Esophagus muscularis mucosa (tissue), 4 donors: ENCODE measurements at regions not wholly inside any gene's neighbourhood (a gene's known extent, or its start where the extent isn't known, plus 50 kb on each side); places are given as distances from the start of the nearest gene placed in this dataset.

Experiments used
- DNase-seq: peaks from one replicate; pipeline ENCODE4 v3.0.0-alpha.2; 2017; ENCODE audit errors: extremely low spot score
- H3K27ac ChIP-seq, 4 donors: fragments of 200-600 bp; sonication (generic); replicated peaks in 1 of 4; 1 replicate in 3 of 4; 2 replicates in 1 of 4; pipeline ENCODE4 v1.5.1; 2016 to 2019; ENCODE audit warnings: mild to moderate bottlenecking in 1 of 4
- H3K27me3 ChIP-seq, 4 donors: fragments of 200-600 bp; sonication (generic); one replicate each; pipeline versions ENCODE4 v1.5.1 to v1.6.0; 2016 to 2019
- H3K36me3 ChIP-seq, 4 donors: fragments of 200-600 bp; sonication (generic); one replicate each; pipeline ENCODE4 v1.5.1; 2016 to 2019
- H3K4me1 ChIP-seq, 4 donors: fragments of 200-600 bp; sonication (generic); one replicate each; pipeline ENCODE4 v1.5.1; 2016 to 2019
- H3K4me3 ChIP-seq, 4 donors: fragments of 200-600 bp; sonication (generic); 1 replicate in 2 of 4; 2 replicates in 2 of 4; pipeline ENCODE4 v1.5.1; 2016 to 2019; ENCODE audit warnings: mild to moderate bottlenecking in 4 of 4, moderate library complexity in 1 of 4
- H3K9me3 ChIP-seq, 4 donors: fragments of 200-600 bp; sonication (generic); 1 replicate in 3 of 4; 2 replicates in 1 of 4; pipeline ENCODE4 v1.5.1; 2016 to 2019
- EP300 ChIP-seq: sonication (generic); formaldehyde crosslinking; IDR thresholded peaks from one replicate; pipeline ENCODE4 v1.6.1; 2017; ENCODE audit warnings: antibody characterized with exemption
- POLR2A ChIP-seq: fragments of 450-650 bp; IDR thresholded peaks from one replicate; pipeline ENCODE4 v1.6.1; 2017; ENCODE audit warnings: antibody characterized with exemption, moderate library complexity, mild to moderate bottlenecking, low read depth
- POLR2AphosphoS5 ChIP-seq, 2 donors: sonication (generic); formaldehyde crosslinking; IDR thresholded peaks; one replicate each; pipeline ENCODE4 v1.6.1; 2017; ENCODE audit warnings: antibody characterized with exemption in 2 of 2
- WGBS: methylation state at CpG from one replicate; pipeline ENCODE4 v1.1.5; 2018; 5-methylcytosine and 5-hydroxymethylcytosine counted together
- intact Hi-C: fragments of 100-400 bp; cut with DNase I; formaldehyde crosslinking; loops from one replicate; pipeline ENCODE4 v1.15.1; 2023
- TF ChIP-seq, protein P1 (sequence below), 3 experiments: fragments of 200-600 bp in 2 of 3; fragments of 450-650 bp in 1 of 3; sonication (generic) in 2 of 3; IDR thresholded peaks; one replicate each; pipeline ENCODE4 v1.5.1; 2017 to 2019; ENCODE audit warnings: antibody characterized with exemption in 3 of 3, mild to moderate bottlenecking in 2 of 3, moderate library complexity in 1 of 3

DNA sequence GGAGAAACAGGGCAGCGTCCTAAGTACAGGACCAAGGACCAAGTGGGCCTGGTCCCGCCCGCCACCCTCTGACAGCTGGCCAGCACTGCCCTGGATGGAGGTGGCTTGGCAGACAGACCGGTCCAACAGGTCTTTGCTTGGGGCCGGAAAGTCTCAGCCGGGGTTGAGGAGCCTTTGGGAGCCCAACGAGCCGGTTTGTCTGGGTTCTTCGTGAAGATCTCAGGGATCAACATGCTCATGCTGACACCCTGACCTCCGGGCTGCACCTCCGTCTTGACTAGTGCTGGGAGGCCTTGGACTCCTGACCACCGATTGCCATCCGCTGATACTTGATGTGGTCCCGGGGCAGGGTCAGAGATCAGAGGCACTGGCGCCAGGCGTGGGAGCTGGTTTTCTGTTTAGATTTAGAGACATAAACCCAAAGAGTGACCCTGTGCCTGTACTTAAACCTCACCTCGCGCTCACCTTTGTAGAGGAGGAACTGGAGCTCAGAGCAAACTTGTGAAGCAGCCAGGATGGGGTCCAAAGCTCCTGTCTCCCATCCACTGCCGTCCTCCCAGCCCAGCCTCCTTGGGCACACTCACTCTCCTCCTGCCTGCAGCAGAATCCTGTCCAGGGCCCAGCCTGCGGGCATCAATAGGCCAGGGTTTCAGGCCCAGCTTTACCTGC, 92.1 kb upstream of the GSE1 start:
- Histone ChIP-seq H3K27me3 (no peaks in the 10 kb centered on the region), H3K27ac (no peak overlapping the region), H3K9me3 (no peaks in the 10 kb centered on the region), H3K4me1 (peaks cover 22 to 29% (median 28%) of the 10 kb centered on the region in 4 donors), H3K4me3 (no peak overlapping the region), H3K36me3 (no peaks in the 10 kb centered on the region)
- WGBS: 94% methylated on average over 15 of the region's 20 CpGs
- intact Hi-C loops: no loop called here
- DNase-seq: no peak
- TF ChIP-seq EP300 (no peak), POLR2A (no peak), POLR2AphosphoS5 (IDR thresholded peaks at IDR 0.05) (no peak)
- TF ChIP-seq, protein P1, sequence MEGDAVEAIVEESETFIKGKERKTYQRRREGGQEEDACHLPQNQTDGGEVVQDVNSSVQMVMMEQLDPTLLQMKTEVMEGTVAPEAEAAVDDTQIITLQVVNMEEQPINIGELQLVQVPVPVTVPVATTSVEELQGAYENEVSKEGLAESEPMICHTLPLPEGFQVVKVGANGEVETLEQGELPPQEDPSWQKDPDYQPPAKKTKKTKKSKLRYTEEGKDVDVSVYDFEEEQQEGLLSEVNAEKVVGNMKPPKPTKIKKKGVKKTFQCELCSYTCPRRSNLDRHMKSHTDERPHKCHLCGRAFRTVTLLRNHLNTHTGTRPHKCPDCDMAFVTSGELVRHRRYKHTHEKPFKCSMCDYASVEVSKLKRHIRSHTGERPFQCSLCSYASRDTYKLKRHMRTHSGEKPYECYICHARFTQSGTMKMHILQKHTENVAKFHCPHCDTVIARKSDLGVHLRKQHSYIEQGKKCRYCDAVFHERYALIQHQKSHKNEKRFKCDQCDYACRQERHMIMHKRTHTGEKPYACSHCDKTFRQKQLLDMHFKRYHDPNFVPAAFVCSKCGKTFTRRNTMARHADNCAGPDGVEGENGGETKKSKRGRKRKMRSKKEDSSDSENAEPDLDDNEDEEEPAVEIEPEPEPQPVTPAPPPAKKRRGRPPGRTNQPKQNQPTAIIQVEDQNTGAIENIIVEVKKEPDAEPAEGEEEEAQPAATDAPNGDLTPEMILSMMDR (IDR thresholded peaks at IDR 0.05): no peak

DNA sequence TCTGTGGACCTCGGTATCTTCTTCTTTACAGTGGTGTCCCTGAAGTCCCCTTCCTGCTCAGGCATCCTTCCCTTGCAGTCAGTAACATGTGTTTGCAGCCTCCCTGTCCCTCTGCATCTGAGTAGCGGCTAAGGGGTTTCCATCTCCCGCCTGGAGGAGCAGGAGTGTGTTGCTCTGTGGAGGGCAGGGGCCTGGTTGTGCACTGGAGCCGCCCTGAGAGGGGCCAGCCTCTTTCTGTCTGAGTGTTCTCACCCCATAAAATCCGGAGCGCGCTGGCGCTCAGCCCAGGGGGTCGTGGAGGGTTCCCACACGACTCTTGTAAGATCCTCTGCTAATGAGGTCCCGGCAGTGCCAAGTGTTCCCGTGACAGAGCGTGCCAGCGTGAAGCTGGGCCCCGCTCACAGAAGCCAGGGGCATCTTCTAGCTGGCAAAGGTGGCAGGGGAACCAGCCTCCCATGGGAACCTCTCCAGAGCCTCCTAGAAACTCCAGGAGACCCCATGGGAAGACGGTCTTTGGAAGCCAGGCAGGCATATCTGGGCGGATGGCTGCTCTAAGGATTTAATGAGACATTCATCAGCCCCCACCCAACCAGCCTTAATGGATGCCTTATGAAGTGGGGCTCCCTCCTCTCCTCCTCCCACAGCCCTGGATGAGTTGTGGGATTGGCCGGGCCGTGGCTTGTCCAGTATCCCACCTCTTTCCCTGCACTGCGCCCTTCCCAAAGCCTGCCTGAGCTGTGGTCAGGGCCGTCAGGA, 91.4 kb upstream of the GSE1 start:
- 86% methylated on average over 20 of the region's 21 CpGs for WGBS

DNA sequence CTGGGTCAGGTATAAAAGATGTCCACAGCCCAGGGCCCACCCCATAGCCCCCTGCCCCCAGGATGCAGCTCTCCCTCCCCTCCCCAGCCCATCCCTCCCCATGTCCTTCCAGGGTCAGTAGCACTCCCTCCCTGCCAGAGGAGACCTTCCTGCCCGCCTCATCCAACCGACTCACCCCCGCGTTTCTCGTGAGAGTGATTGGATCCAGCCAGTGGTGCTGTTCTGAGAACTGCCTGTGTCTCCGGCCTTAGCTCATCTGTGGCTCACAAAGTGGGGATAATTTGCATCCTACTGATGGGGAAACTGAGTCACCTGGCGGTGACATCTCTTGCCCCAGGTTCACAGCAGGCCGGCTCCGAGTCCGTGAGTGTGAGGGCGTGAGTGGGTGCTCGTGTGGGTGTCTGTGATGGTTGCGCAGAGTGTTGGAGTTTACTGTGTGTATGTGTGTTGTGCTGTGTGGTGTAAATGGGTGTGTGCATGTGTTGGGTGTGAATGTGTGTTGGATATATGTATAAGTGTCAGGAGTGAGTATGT, 90.7 kb upstream of the GSE1 start:
- intact Hi-C loops: no loop called here
- DNase-seq: no peak
- WGBS: 98% methylated on average over 12 of the region's 13 CpGs
- peaks cover 22 to 28% (median 27%) of the 10 kb centered on the region in 4 donors for H3K4me1 ChIP-seq
- H3K27ac ChIP-seq: no peak overlapping the region
- no peaks in the 10 kb centered on the region for H3K36me3 ChIP-seq
- no peaks in the 10 kb centered on the region for H3K9me3 ChIP-seq
- no peak overlapping the region for H3K4me3 ChIP-seq
- H3K27me3 ChIP-seq: no peaks in the 10 kb centered on the region
- TF ChIP-seq EP300 (no peak), POLR2AphosphoS5 (IDR thresholded peaks at IDR 0.05) (no peak), POLR2A (no peak)
- TF ChIP-seq, protein P1 (IDR thresholded peaks at IDR 0.05): no peak

More for the DNA sequence above, 91.4 kb upstream of the GSE1 start:
- no peak for DNase-seq
- Histone ChIP-seq H3K27ac (no peak overlapping the region), H3K4me1 (peaks cover 22 to 28% (median 27%) of the 10 kb centered on the region in 4 donors), H3K27me3 (no peaks in the 10 kb centered on the region), H3K4me3 (no peak overlapping the region), H3K36me3 (no peaks in the 10 kb centered on the region), H3K9me3 (no peaks in the 10 kb centered on the region)
- intact Hi-C loops: no loop called here
- no peak for TF ChIP-seq POLR2A
- no peak for TF ChIP-seq POLR2AphosphoS5 (IDR thresholded peaks at IDR 0.05)
- no peak for TF ChIP-seq EP300
- TF ChIP-seq, protein P1 (IDR thresholded peaks at IDR 0.05): no peak

DNA sequence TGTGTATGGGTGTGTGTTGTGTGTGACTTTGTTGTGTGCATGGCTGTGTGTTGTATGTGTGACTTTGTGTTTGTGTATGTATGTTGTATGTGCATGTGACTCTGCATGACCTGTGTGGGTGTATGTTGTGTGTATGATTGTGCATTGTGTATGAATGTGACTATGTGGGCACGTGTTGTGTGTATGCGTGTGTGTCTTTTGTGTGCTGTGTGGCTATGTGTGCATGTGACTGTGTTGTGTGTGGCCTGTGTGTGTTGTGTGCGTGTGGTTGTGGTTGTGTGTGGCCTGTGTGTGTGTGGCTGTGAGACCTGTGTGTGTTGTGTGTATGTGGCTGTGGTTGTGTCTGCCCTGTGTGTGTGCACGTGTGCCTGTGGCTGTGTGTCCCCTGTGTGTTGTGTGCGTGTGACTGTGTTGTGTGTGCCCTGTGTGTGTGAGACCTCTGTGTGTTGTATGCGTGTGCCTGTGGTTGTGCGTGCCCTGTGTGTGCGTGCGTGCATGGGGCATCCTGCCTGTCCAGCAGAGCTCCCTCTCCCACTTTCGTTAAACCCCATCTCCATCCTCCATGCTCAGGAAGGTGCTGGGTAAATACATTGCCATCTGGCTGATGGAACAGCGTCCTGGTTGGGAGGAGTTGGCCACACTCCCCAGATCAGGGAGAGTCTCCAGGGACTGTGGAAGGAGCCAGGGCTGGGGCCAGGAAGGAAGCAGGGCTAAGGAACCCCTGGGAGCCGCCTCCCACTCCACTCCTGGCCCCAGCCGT, 90.1 kb upstream of the GSE1 start:
- no peak overlapping the region for H3K27ac ChIP-seq

More for the DNA sequence above, 90.1 kb upstream of the GSE1 start:
- no peak overlapping the region for H3K4me3 ChIP-seq
- H3K27me3 ChIP-seq: no peaks in the 10 kb centered on the region
- no peaks in the 10 kb centered on the region for H3K9me3 ChIP-seq
- H3K4me1 ChIP-seq: peaks cover 22 to 28% (median 27%) of the 10 kb centered on the region in 4 donors
- no peaks in the 10 kb centered on the region for H3K36me3 ChIP-seq
- intact Hi-C loops: no loop called here
- 82% methylated on average over 4 of the region's 13 CpGs for WGBS
- TF ChIP-seq, protein P1 (IDR thresholded peaks at IDR 0.05): no peak
- no peak for TF ChIP-seq POLR2AphosphoS5 (IDR thresholded peaks at IDR 0.05)
- TF ChIP-seq POLR2A: no peak
- no peak for TF ChIP-seq EP300
- DNase-seq: no peak
